Peyer's patch (tissue), 4 donors: ENCODE measurements at regions not wholly inside any gene's neighbourhood (a gene's known extent, or its start where the extent isn't known, plus 50 kb on each side); places are given as distances from the start of the nearest gene placed in this dataset.
"Not testable (repeated sequence)": the region's sequence is repeated elsewhere in the genome, so short reads cannot be mapped to it uniquely, and the experiment has no call there.

Experiments used
- DNase-seq, 3 donors: peaks; one replicate each; pipeline ENCODE4 v3.0.0-alpha.2; 2017 to 2019
- H3K27ac ChIP-seq, 4 donors: fragments of 200-600 bp; sonication (generic); one replicate each; pipeline ENCODE4 v1.5.1; 2016 to 2019
- H3K27me3 ChIP-seq, 2 donors: fragments of 200-600 bp; sonication (generic); one replicate each; pipeline ENCODE4 v1.5.1; 2019
- H3K36me3 ChIP-seq, 3 donors: fragments of 200-600 bp; sonication (generic); one replicate each; pipeline ENCODE4 v1.5.1; 2016 to 2019
- H3K4me1 ChIP-seq, 4 donors: fragments of 200-600 bp; sonication (generic); one replicate each; pipeline ENCODE4 v1.5.1; 2016 to 2019
- H3K4me3 ChIP-seq, 4 donors: fragments of 200-600 bp; sonication (generic); 1 replicate in 3 of 4; 2 replicates in 1 of 4; pipeline ENCODE4 v1.5.1; 2016 to 2019; ENCODE audit warnings: mild to moderate bottlenecking in 1 of 4
- H3K9me3 ChIP-seq, 4 donors: fragments of 200-600 bp; sonication (generic); one replicate each; pipeline ENCODE4 v1.5.1; 2016 to 2019; ENCODE audit warnings: mild to moderate bottlenecking in 1 of 4
- POLR2A ChIP-seq, 2 donors: fragments of 450-650 bp; IDR thresholded peaks; one replicate each; pipeline ENCODE4 v1.5.1; 2017; ENCODE audit warnings: antibody characterized with exemption in 2 of 2, mild to moderate bottlenecking in 2 of 2, moderate library complexity in 2 of 2

- not testable (repeated sequence) for H3K27me3 ChIP-seq, H3K4me1 ChIP-seq, H3K36me3 ChIP-seq, DNase-seq, H3K9me3 ChIP-seq, H3K4me3 ChIP-seq, H3K27ac ChIP-seq
These were observed 50.8 kb downstream of the PPIAL4G start for GRCh38 chr1:148432318-148432717.

GRCh38 chr1:148429856-148430255 lies 53.2 kb downstream of the PPIAL4G start:
- H3K9me3 ChIP-seq, H3K27me3 ChIP-seq, DNase-seq, H3K4me1 ChIP-seq, H3K27ac ChIP-seq, H3K4me3 ChIP-seq, H3K36me3 ChIP-seq: not testable (repeated sequence)

GRCh38 chr1:148426940-148427611 lies 56.0 kb downstream of the PPIAL4G start:
- H3K9me3 ChIP-seq, H3K36me3 ChIP-seq, H3K4me1 ChIP-seq, H3K4me3 ChIP-seq, DNase-seq, H3K27me3 ChIP-seq, H3K27ac ChIP-seq: not testable (repeated sequence)

- DNase-seq, H3K9me3 ChIP-seq, H3K36me3 ChIP-seq, H3K4me1 ChIP-seq, H3K27ac ChIP-seq, H3K4me3 ChIP-seq, H3K27me3 ChIP-seq: not testable (repeated sequence)
These were observed 56.7 kb downstream of the PPIAL4G start for GRCh38 chr1:148426385-148426784.

- peak overlapping the region in 2 of 4 donors; percentile 59 for H3K27ac ChIP-seq
- not testable (repeated sequence) for H3K36me3 ChIP-seq, H3K9me3 ChIP-seq, H3K4me1 ChIP-seq, H3K27me3 ChIP-seq, H3K4me3 ChIP-seq
- DNase-seq = peak in 2 of 3 donors; percentile 57 to 84
- peak in 1 of 2 donors; percentile 52 for TF ChIP-seq POLR2A (IDR thresholded peaks at IDR 0.05)
These were observed 58.7 kb downstream of the PPIAL4G start for GRCh38 chr1:148424143-148425003.

GRCh38 chr1:148422921-148423320 lies 60.2 kb downstream of the PPIAL4G start:
- H3K9me3 ChIP-seq, H3K27ac ChIP-seq, DNase-seq, H3K36me3 ChIP-seq, H3K27me3 ChIP-seq, H3K4me3 ChIP-seq, H3K4me1 ChIP-seq: not testable (repeated sequence)

- H3K27me3 ChIP-seq, H3K27ac ChIP-seq, H3K4me1 ChIP-seq, H3K9me3 ChIP-seq, DNase-seq, H3K36me3 ChIP-seq, H3K4me3 ChIP-seq: not testable (repeated sequence)
These were observed 65.9 kb downstream of the PPIAL4G start for GRCh38 chr1:148417241-148417640.

- H3K36me3 ChIP-seq, H3K9me3 ChIP-seq, H3K4me3 ChIP-seq, H3K27me3 ChIP-seq, H3K4me1 ChIP-seq, DNase-seq, H3K27ac ChIP-seq: not testable (repeated sequence)
These were observed 69.7 kb downstream of the PPIAL4G start for GRCh38 chr1:148413385-148413784.

GRCh38 chr1:148404786-148405568 lies 78.1 kb downstream of the PPIAL4G start:
- not testable (repeated sequence) for DNase-seq, H3K27ac ChIP-seq, H3K4me3 ChIP-seq, H3K36me3 ChIP-seq, H3K4me1 ChIP-seq, H3K27me3 ChIP-seq, H3K9me3 ChIP-seq

GRCh38 chr1:148403925-148404324 lies 79.2 kb downstream of the PPIAL4G start:
- not testable (repeated sequence) for H3K27ac ChIP-seq, DNase-seq, H3K36me3 ChIP-seq, H3K9me3 ChIP-seq, H3K27me3 ChIP-seq, H3K4me3 ChIP-seq, H3K4me1 ChIP-seq

GRCh38 chr1:148403085-148403456 lies 80.0 kb downstream of the PPIAL4G start:
- not testable (repeated sequence) for H3K4me1 ChIP-seq, H3K36me3 ChIP-seq, DNase-seq, H3K27me3 ChIP-seq, H3K9me3 ChIP-seq
- Histone ChIP-seq H3K4me3 (peak overlapping the region; percentile 55 to 84 (median 64)), H3K27ac (peak overlapping the region in 2 of 4 donors; percentile 72 to 93)
